Liver (tissue), 3 donors: ENCODE measurements at regions not wholly inside any gene's neighbourhood (a gene's known extent, or its start where the extent isn't known, plus 50 kb on each side); places are given as distances from the start of the nearest gene placed in this dataset.

Experiments used
- ATF3 ChIP-seq: IDR thresholded peaks from 2 replicates; pipeline ENCODE4 v1.6.1; 2016; ENCODE audit warnings: antibody characterized with exemption
- CTCF ChIP-seq: fragments of 150-350 bp; IDR thresholded peaks from 2 replicates; pipeline ENCODE4 v1.5.1; 2017; ENCODE audit warnings: improper control_type of control experiment, low read depth, low read length; ENCODE audit not compliant: missing input control
- EGR1 ChIP-seq, 2 donors: IDR thresholded peaks; 2 replicates each; pipeline ENCODE4 v1.6.1; 2016 to 2018; ENCODE audit warnings: antibody characterized with exemption in 2 of 2, low read depth in 2 of 2
- FOXA1 ChIP-seq: IDR thresholded peaks from 2 replicates; pipeline ENCODE4 v1.6.1; 2016; ENCODE audit warnings: antibody characterized with exemption
- GABPA ChIP-seq, 2 donors: IDR thresholded peaks in 1 of 2; conservative IDR thresholded peaks in 1 of 2; 2 replicates each; pipeline ENCODE4 v1.6.1; 2016; ENCODE audit warnings: antibody characterized with exemption in 2 of 2, mild to moderate bottlenecking in 1 of 2, moderate library complexity in 1 of 2
- JUND ChIP-seq, 2 donors: IDR thresholded peaks; 2 replicates each; pipeline ENCODE4 v1.6.1; 2016; ENCODE audit warnings: antibody characterized with exemption in 2 of 2
- MAX ChIP-seq: IDR thresholded peaks from 2 replicates; pipeline ENCODE4 v1.6.1; 2016; ENCODE audit warnings: antibody characterized with exemption
- RAD21 ChIP-seq, 2 donors: IDR thresholded peaks; 2 replicates each; pipeline ENCODE4 v1.6.1; 2016; ENCODE audit warnings: antibody characterized with exemption in 2 of 2, mild to moderate bottlenecking in 2 of 2
- REST ChIP-seq: IDR thresholded peaks from 2 replicates; pipeline ENCODE4 v1.6.1; 2016; ENCODE audit warnings: antibody characterized with exemption, mild to moderate bottlenecking
- SP1 ChIP-seq: IDR thresholded peaks from 2 replicates; pipeline ENCODE4 v1.6.1; 2018; ENCODE audit warnings: antibody characterized with exemption, mild to moderate bottlenecking
- TAF1 ChIP-seq: conservative IDR thresholded peaks from 2 replicates; pipeline ENCODE4 v1.6.1; 2016; ENCODE audit warnings: antibody characterized with exemption, mild to moderate bottlenecking
- YY1 ChIP-seq: IDR thresholded peaks from 2 replicates; pipeline ENCODE4 v1.6.1; 2016; ENCODE audit warnings: antibody characterized with exemption, mild to moderate bottlenecking
- ZBTB33 ChIP-seq: IDR thresholded peaks from 2 replicates; pipeline ENCODE4 v1.6.1; 2016; ENCODE audit warnings: antibody characterized with exemption
- donor health status: healthy.
- donor health status: healthy.

- TF ChIP-seq ATF3, result no peak
- no peak for TF ChIP-seq CTCF
- TF ChIP-seq REST, result no peak
- TF ChIP-seq GABPA (IDR thresholded peaks at IDR 0.05 in 1 of 2, conservative IDR thresholded peaks at IDR 0.05 in 1 of 2), result no peak
- no peak for TF ChIP-seq FOXA1
- no peak for TF ChIP-seq SP1
- no peak for TF ChIP-seq YY1
- TF ChIP-seq TAF1, result no peak
- TF ChIP-seq MAX, result no peak
- no peak for TF ChIP-seq EGR1 (IDR thresholded peaks at IDR 0.05; ENCODE audit: low read depth in 2 of 2)
- TF ChIP-seq RAD21 (IDR thresholded peaks at IDR 0.05), result no peak
- TF ChIP-seq ZBTB33, result no peak
- no peak for TF ChIP-seq JUND (IDR thresholded peaks at IDR 0.05)
Measured at GRCh38 chr10:69739634-69740033, 62.1 kb upstream of the COL13A1 start.
